ENCODE measurements at regions not wholly inside any gene's neighbourhood (a gene's known extent, or its start where the extent isn't known, plus 50 kb on each side); places are given as distances from the start of the nearest gene placed in this dataset.

GRCh38 chr2:239498981-239499634 lies 98.3 kb upstream of the HDAC4 start:
- TF ChIP-seq CTCF (IDR thresholded peaks at IDR 0.05) (no peak), EZH2 (IDR thresholded peaks at IDR 0.05) (no peak)

All from neural progenitor cell (in vitro differentiated cells).